Ectodermal cell (in vitro differentiated cells): ENCODE measurements at regions not wholly inside any gene's neighbourhood (a gene's known extent, or its start where the extent isn't known, plus 50 kb on each side); places are given as distances from the start of the nearest gene placed in this dataset.

Experiments used
- H3K27ac ChIP-seq: 2 replicates; pipeline ENCODE4 v1.7.0; 2013; ENCODE audit warnings: mild to moderate bottlenecking, low read depth, low read length; ENCODE audit not compliant: insufficient read depth, poor library complexity, severe bottlenecking
- H3K27me3 ChIP-seq: 2 replicates; pipeline ENCODE4 v1.7.0; 2013; ENCODE audit warnings: mild to moderate bottlenecking, low read length; ENCODE audit not compliant: insufficient read depth, control insufficient read depth, poor library complexity, severe bottlenecking
- H3K36me3 ChIP-seq: one replicate; pipeline ENCODE4 v1.7.0; 2013; ENCODE audit warnings: low read length; ENCODE audit not compliant: control insufficient read depth, insufficient read depth
- H3K4me1 ChIP-seq: one replicate; pipeline ENCODE4 v1.7.0; 2013; ENCODE audit warnings: low read length; ENCODE audit not compliant: control insufficient read depth, insufficient read depth
- H3K4me3 ChIP-seq: 2 replicates; pipeline ENCODE4 v1.7.0; 2013; ENCODE audit warnings: low read depth, low read length, control low read depth; ENCODE audit not compliant: insufficient read depth
- H3K9me3 ChIP-seq: 2 replicates; pipeline ENCODE4 v1.7.0; 2013; ENCODE audit warnings: mild to moderate bottlenecking, low read length, moderate library complexity; ENCODE audit not compliant: control insufficient read depth
- WGBS, 2 experiments: methylation state at CpG; one replicate each; pipeline ENCODE4 v1.1.7; 2013; ENCODE audit warnings: missing lambda C conversion rate in 2 of 2; 5-methylcytosine and 5-hydroxymethylcytosine counted together

- Histone ChIP-seq H3K36me3 (no peaks in the 10 kb centered on the region), H3K27me3 (no peaks in the 10 kb centered on the region), H3K9me3 (no peaks in the 10 kb centered on the region), H3K4me1 (peaks cover 18% of the 10 kb centered on the region), H3K27ac (no peak overlapping the region), H3K4me3 (no peak overlapping the region)
- WGBS, 2 experiments: 96% methylated on average over 6 of the region's 6 CpGs
Observed at GRCh38 chr22:48636746-48637145, 1190.9 kb downstream of the BRD1 start.

GRCh38 chr22:48635816-48636215 lies 1191.9 kb downstream of the BRD1 start:
- H3K36me3 ChIP-seq: no peaks in the 10 kb centered on the region
- H3K4me1 ChIP-seq: peaks cover 13% of the 10 kb centered on the region
- no peaks in the 10 kb centered on the region for H3K27me3 ChIP-seq
- H3K9me3 ChIP-seq: no peaks in the 10 kb centered on the region
- no peak overlapping the region for H3K27ac ChIP-seq
- WGBS, 2 experiments: 84 to 85% methylated on average over 10 of the region's 10 CpGs
- no peak overlapping the region for H3K4me3 ChIP-seq

- Histone ChIP-seq H3K4me1 (peaks cover 20% of the 10 kb centered on the region), H3K4me3 (no peak overlapping the region), H3K27ac (no peak overlapping the region), H3K36me3 (no peaks in the 10 kb centered on the region), H3K27me3 (no peaks in the 10 kb centered on the region), H3K9me3 (no peaks in the 10 kb centered on the region)
- 84 to 87% methylated on average over 12 of the region's 12 CpGs for WGBS, 2 experiments
Observed at GRCh38 chr22:48635031-48635430, 1192.6 kb downstream of the BRD1 start.

- Histone ChIP-seq H3K27me3 (no peaks in the 10 kb centered on the region), H3K36me3 (no peaks in the 10 kb centered on the region), H3K9me3 (no peaks in the 10 kb centered on the region), H3K4me1 (peaks cover 29% of the 10 kb centered on the region), H3K4me3 (no peak overlapping the region), H3K27ac (no peak overlapping the region)
- 82 to 84% methylated on average over 9 of the region's 9 CpGs for WGBS, 2 experiments
Observed at GRCh38 chr22:48633996-48634836, 1193.5 kb downstream of the BRD1 start.

- Histone ChIP-seq H3K27ac (no peak overlapping the region), H3K4me3 (no peak overlapping the region), H3K4me1 (peaks cover 41% of the 10 kb centered on the region), H3K9me3 (no peaks in the 10 kb centered on the region), H3K27me3 (no peaks in the 10 kb centered on the region), H3K36me3 (no peaks in the 10 kb centered on the region)
- WGBS, 2 experiments: 88% methylated on average over 17 of the region's 17 CpGs
Observed at GRCh38 chr22:48632646-48633246, 1194.9 kb downstream of the BRD1 start.

- Histone ChIP-seq H3K36me3 (no peaks in the 10 kb centered on the region), H3K27ac (no peak overlapping the region), H3K4me1 (peaks cover 41% of the 10 kb centered on the region), H3K27me3 (no peaks in the 10 kb centered on the region), H3K9me3 (no peaks in the 10 kb centered on the region), H3K4me3 (no peak overlapping the region)
- 86 to 87% methylated on average over 29 of the region's 29 CpGs for WGBS, 2 experiments
Observed at GRCh38 chr22:48631288-48631863, 1196.3 kb downstream of the BRD1 start.

- Histone ChIP-seq H3K27me3 (no peaks in the 10 kb centered on the region), H3K27ac (no peak overlapping the region), H3K4me1 (peaks cover 42% of the 10 kb centered on the region), H3K4me3 (no peak overlapping the region), H3K36me3 (no peaks in the 10 kb centered on the region), H3K9me3 (no peaks in the 10 kb centered on the region)
- WGBS, 2 experiments: 92% methylated on average over 17 of the region's 17 CpGs
Observed at GRCh38 chr22:48630848-48631247, 1196.8 kb downstream of the BRD1 start.

GRCh38 chr22:48630433-48630754 lies 1197.3 kb downstream of the BRD1 start:
- 88 to 90% methylated on average over 19 of the region's 19 CpGs for WGBS, 2 experiments

GRCh38 chr22:48629631-48630432 lies 1197.8 kb downstream of the BRD1 start:
- peaks cover 43% of the 10 kb centered on the region for H3K4me1 ChIP-seq
- no peak overlapping the region for H3K27ac ChIP-seq
- no peaks in the 10 kb centered on the region for H3K36me3 ChIP-seq
- H3K27me3 ChIP-seq: no peaks in the 10 kb centered on the region
- no peak overlapping the region for H3K4me3 ChIP-seq
- H3K9me3 ChIP-seq: no peaks in the 10 kb centered on the region
- 90 to 91% methylated on average over 21 of the region's 21 CpGs for WGBS, 2 experiments

More at GRCh38 chr22:48630433-48630754, 1197.3 kb downstream of the BRD1 start:
- Histone ChIP-seq H3K9me3 (no peaks in the 10 kb centered on the region), H3K4me1 (peaks cover 43% of the 10 kb centered on the region), H3K27me3 (no peaks in the 10 kb centered on the region), H3K27ac (no peak overlapping the region), H3K4me3 (no peak overlapping the region), H3K36me3 (no peaks in the 10 kb centered on the region)
